A673 (cell line): ENCODE measurements at regions not wholly inside any gene's neighbourhood (a gene's known extent, or its start where the extent isn't known, plus 50 kb on each side); places are given as distances from the start of the nearest gene placed in this dataset.

Source experiments
- BruUV-seq: library from RNA; stranded (reverse); fragments of 400-500 nt; replicated peaks from 2 replicates; lab custom pipeline; 2021; lab: Mats Ljungman, UMichigan
- CTCF ChIA-PET: fragments of 300-600 bp; sonication (Branson Sonifier 250); formaldehyde crosslinking; loops from one replicate; lab custom pipeline; 2022; ENCODE audit warnings: antibody characterized with exemption; lab: Charles Lee
- POLR2A ChIA-PET: fragments of 300-600 bp; sonication (Branson Sonifier 250); formaldehyde crosslinking; loops from one replicate; lab custom pipeline; 2022; ENCODE audit warnings: antibody characterized with exemption; ENCODE audit not compliant: low non-redundant PET; lab: Charles Lee
- DNase-seq: peaks from one replicate; pipeline ENCODE4 v3.0.0-alpha.2; 2015; ENCODE audit warnings: low spot score
- H3K27ac ChIP-seq: fragments of 200-600 bp; sonication (generic); 2 replicates; pipeline ENCODE4 v1.5.1; 2016; ENCODE audit warnings: mixed run types, low read depth, mild to moderate bottlenecking, mixed read lengths, antibody characterized with exemption, low read length; ENCODE audit not compliant: poor library complexity, severe bottlenecking
- H3K27me3 ChIP-seq: fragments of 200-600 bp; sonication (generic); replicated peaks from 2 replicates; pipeline ENCODE4 v1.6.1; 2017; ENCODE audit warnings: mixed run types, low read depth, mild to moderate bottlenecking, mixed read lengths, antibody characterized with exemption, low read length; ENCODE audit not compliant: insufficient read depth, poor library complexity
- H3K36me3 ChIP-seq: fragments of 200-600 bp; sonication (generic); 2 replicates; pipeline ENCODE4 v1.6.1; 2016; ENCODE audit warnings: mixed run types, mild to moderate bottlenecking, mixed read lengths, antibody characterized with exemption, low read length; ENCODE audit not compliant: insufficient read depth, poor library complexity, severe bottlenecking
- H3K4me1 ChIP-seq: fragments of 200-600 bp; sonication (generic); 2 replicates; pipeline ENCODE4 v1.6.1; 2017; ENCODE audit warnings: mixed run types, mild to moderate bottlenecking, mixed read lengths, antibody characterized with exemption, low read length; ENCODE audit not compliant: insufficient read depth, poor library complexity, severe bottlenecking
- H3K4me3 ChIP-seq: fragments of 200-600 bp; sonication (generic); 2 replicates; pipeline ENCODE4 v1.5.1; 2016; ENCODE audit warnings: low read depth, mixed run types, mild to moderate bottlenecking, mixed read lengths, low read length; ENCODE audit not compliant: poor library complexity, severe bottlenecking
- H3K9me3 ChIP-seq: fragments of 200-600 bp; sonication (generic); 2 replicates; pipeline ENCODE4 v1.6.1; 2016; ENCODE audit warnings: mixed run types, low read depth, mild to moderate bottlenecking, mixed read lengths, antibody characterized with exemption, low read length; ENCODE audit not compliant: poor library complexity, severe bottlenecking
- CTCF ChIP-seq: fragments of 300-800, 200-600 bp; sonication (generic); conservative IDR thresholded peaks from 2 replicates; pipeline ENCODE4 v1.5.1; 2017; ENCODE audit warnings: low read depth, mild to moderate bottlenecking, antibody characterized with exemption, low read length, moderate library complexity, mixed read lengths
- EZH2 ChIP-seq: fragments of 200-600 bp; sonication (generic); IDR thresholded peaks from 2 replicates; pipeline ENCODE4 v1.6.1; 2017; ENCODE audit warnings: borderline replicate concordance, low read depth, mild to moderate bottlenecking, mixed read lengths, antibody characterized with exemption, low read length; ENCODE audit not compliant: poor library complexity, severe bottlenecking
- intact Hi-C: fragments of 100-400 bp; cut with micrococcal nuclease; formaldehyde crosslinking; loops from one replicate; pipeline ENCODE4 v1.10.0; 2022; ENCODE audit not compliant: unreplicated experiment

DNA sequence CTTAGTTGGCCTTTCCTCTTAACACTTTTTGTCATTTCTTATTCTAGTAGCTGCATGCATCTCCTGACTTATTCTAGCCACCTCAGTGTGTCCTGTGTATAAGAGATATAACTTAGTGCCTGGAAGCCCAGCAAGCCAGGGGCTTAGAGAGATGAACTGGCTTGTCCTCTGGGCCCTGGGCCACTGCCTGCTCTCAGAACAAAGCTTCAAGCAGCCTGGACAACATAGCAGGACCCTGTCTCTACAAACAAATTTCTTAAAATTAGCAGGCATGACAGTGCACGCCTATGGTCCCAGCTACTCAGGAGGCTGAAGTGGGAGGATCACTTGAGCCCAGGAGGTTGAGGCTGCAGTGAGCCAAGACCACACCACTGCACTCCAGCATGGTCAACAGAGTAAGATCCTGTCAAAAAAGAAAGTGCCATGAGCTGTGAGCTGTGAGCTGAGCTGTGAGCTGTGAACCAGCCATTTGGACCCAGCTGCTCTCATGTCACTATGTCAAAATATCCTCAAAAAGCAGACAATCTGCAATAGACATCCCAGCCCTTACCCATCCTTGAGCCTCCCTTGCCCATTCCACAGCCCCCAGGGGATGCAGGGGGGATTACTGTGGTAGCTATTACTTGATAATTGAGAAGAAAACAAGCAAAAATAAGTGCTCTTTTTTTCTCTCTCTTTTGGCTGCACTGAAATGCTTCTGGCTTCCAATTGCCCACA is 174.5 kb downstream of the OPA1 start:
- ChIA-PET CTCF (no interaction called here), POLR2A (interaction anchor here (0.6 kb wide), 1 partner anchor 374 kb away, joined by 3 read pairs; no protein-coding TSS in a partner anchor)
- no peak for DNase-seq
- Histone ChIP-seq H3K27ac (no peak overlapping the region), H3K4me3 (no peak overlapping the region), H3K27me3 (no peaks in the 10 kb centered on the region), H3K4me1 (peaks cover 5% of the 10 kb centered on the region), H3K36me3 (no peaks in the 10 kb centered on the region), H3K9me3 (no peaks in the 10 kb centered on the region)
- BruUV-seq = no TSS peak
- no peak for TF ChIP-seq CTCF
- TF ChIP-seq EZH2 = no peak
- intact Hi-C loops = no loop called here

DNA sequence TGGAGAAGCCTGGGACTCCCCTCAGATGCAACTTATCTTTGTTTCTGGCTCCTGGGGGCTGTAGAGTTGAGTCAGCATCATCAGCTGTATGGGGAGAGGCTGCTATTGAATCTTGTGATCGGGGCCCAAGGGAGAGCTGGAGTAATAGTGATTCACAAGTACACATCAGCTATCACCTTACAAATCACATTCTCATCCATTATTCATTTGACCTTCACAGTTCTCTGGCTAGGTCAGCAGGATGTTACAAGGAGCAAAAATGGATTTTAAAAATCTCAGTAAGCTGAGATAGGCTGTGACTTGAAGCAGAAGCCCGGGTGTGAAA is 175.0 kb downstream of the OPA1 start:
- no peaks in the 10 kb centered on the region for H3K9me3 ChIP-seq
- BruUV-seq = no TSS peak
- CTCF ChIA-PET = interaction anchor here (0.7 kb wide), 1 partner anchor 58 kb away, joined by 5 read pairs; no protein-coding TSS in a partner anchor

DNA sequence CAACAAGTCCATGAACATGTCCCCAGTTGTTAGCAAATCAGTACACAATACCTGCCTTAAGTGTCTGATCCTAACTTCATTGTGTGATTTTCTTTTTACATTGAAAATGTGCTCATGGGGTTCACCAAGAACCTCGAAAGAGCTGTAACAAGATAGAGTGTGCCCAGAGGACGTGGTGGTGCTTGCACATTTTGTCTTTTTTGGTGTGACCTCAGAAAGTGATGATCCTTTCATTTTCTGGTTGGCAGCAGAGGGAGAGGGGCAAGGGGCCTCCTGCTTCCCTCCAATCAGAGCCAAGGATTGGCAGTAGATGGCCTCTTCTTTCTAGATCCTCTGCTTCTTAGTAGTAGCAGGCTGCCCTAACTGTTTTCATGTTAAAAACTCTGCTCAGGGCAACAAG is 176.4 kb downstream of the OPA1 start:
- Histone ChIP-seq H3K4me1 (peaks cover 7% of the 10 kb centered on the region), H3K36me3 (no peaks in the 10 kb centered on the region), H3K27me3 (no peaks in the 10 kb centered on the region), H3K4me3 (no peak overlapping the region), H3K9me3 (no peaks in the 10 kb centered on the region), H3K27ac (no peak overlapping the region)
- DNase-seq = no peak
- no peak for TF ChIP-seq CTCF
- TF ChIP-seq EZH2 = no peak
- ChIA-PET CTCF (no interaction called here), POLR2A (no interaction called here)
- intact Hi-C loops = no loop called here
- no TSS peak for BruUV-seq

More for the DNA sequence above, 175.0 kb downstream of the OPA1 start:
- Histone ChIP-seq H3K4me3 (no peak overlapping the region), H3K27me3 (no peaks in the 10 kb centered on the region), H3K4me1 (peaks cover 7% of the 10 kb centered on the region), H3K36me3 (no peaks in the 10 kb centered on the region), H3K27ac (no peak overlapping the region)
- no peak for TF ChIP-seq EZH2
- TF ChIP-seq CTCF = no peak
- no peak for DNase-seq
- POLR2A ChIA-PET = no interaction called here
- intact Hi-C loops = no loop called here
